ENCODE measurements at regions not wholly inside any gene's neighbourhood (a gene's known extent, or its start where the extent isn't known, plus 50 kb on each side); places are given as distances from the start of the nearest gene placed in this dataset.

DNA sequence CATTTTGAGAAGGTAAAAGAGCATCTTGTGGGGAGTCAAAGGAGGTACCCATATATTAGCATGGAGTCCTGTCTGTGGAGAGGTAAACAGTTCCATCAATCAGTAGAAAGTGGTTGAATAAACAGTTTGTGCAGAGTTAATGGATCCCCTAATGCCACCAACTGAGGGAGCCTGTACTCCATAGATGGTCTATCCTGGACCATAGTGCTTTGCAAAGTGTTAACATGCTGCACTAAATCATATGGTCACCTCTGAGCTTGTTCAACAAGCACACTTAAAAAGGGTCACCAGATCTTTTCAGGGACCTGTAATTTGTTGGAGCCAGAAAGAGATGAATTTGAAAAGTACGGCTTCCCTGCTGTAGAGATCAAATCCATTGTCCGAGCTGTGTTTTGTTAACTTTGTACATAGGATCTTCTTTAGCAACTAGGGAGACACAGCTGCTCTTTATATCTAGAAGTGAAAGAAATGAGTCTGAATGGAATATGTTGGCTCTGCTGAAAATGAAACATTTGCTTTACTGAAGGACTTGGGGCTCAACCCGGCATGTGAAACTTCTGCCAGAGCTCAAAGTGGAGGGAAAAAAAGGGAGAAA, 366.4 kb downstream of the ETNK1 start:
- TF ChIP-seq, protein P1, sequence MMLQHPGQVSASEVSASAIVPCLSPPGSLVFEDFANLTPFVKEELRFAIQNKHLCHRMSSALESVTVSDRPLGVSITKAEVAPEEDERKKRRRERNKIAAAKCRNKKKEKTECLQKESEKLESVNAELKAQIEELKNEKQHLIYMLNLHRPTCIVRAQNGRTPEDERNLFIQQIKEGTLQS (IDR thresholded peaks at IDR 0.05): no peak
- TF ChIP-seq, protein P2, sequence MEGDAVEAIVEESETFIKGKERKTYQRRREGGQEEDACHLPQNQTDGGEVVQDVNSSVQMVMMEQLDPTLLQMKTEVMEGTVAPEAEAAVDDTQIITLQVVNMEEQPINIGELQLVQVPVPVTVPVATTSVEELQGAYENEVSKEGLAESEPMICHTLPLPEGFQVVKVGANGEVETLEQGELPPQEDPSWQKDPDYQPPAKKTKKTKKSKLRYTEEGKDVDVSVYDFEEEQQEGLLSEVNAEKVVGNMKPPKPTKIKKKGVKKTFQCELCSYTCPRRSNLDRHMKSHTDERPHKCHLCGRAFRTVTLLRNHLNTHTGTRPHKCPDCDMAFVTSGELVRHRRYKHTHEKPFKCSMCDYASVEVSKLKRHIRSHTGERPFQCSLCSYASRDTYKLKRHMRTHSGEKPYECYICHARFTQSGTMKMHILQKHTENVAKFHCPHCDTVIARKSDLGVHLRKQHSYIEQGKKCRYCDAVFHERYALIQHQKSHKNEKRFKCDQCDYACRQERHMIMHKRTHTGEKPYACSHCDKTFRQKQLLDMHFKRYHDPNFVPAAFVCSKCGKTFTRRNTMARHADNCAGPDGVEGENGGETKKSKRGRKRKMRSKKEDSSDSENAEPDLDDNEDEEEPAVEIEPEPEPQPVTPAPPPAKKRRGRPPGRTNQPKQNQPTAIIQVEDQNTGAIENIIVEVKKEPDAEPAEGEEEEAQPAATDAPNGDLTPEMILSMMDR (IDR thresholded peaks at IDR 0.05; ENCODE audit: low read depth, low read length, missing input control): no peak
- TF ChIP-seq EGR1 (IDR thresholded peaks at IDR 0.05; ENCODE audit: low read depth in 2 of 2) (no peak), TAF1 (conservative IDR thresholded peaks at IDR 0.05) (no peak), SP1 (IDR thresholded peaks at IDR 0.05) (no peak), RXRA (IDR thresholded peaks at IDR 0.05) (no peak), HNF4G (IDR thresholded peaks at IDR 0.05) (no peak), YY1 (IDR thresholded peaks at IDR 0.05) (no peak)
- TF ChIP-seq, protein P3, sequence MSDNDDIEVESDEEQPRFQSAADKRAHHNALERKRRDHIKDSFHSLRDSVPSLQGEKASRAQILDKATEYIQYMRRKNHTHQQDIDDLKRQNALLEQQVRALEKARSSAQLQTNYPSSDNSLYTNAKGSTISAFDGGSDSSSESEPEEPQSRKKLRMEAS (IDR thresholded peaks at IDR 0.05): no peak
- TF ChIP-seq, protein P4, sequence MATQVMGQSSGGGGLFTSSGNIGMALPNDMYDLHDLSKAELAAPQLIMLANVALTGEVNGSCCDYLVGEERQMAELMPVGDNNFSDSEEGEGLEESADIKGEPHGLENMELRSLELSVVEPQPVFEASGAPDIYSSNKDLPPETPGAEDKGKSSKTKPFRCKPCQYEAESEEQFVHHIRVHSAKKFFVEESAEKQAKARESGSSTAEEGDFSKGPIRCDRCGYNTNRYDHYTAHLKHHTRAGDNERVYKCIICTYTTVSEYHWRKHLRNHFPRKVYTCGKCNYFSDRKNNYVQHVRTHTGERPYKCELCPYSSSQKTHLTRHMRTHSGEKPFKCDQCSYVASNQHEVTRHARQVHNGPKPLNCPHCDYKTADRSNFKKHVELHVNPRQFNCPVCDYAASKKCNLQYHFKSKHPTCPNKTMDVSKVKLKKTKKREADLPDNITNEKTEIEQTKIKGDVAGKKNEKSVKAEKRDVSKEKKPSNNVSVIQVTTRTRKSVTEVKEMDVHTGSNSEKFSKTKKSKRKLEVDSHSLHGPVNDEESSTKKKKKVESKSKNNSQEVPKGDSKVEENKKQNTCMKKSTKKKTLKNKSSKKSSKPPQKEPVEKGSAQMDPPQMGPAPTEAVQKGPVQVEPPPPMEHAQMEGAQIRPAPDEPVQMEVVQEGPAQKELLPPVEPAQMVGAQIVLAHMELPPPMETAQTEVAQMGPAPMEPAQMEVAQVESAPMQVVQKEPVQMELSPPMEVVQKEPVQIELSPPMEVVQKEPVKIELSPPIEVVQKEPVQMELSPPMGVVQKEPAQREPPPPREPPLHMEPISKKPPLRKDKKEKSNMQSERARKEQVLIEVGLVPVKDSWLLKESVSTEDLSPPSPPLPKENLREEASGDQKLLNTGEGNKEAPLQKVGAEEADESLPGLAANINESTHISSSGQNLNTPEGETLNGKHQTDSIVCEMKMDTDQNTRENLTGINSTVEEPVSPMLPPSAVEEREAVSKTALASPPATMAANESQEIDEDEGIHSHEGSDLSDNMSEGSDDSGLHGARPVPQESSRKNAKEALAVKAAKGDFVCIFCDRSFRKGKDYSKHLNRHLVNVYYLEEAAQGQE (IDR thresholded peaks at IDR 0.05): no peak

Data from liver (tissue), 3 donors.